ENCODE measurements at regions not wholly inside any gene's neighbourhood (a gene's known extent, or its start where the extent isn't known, plus 50 kb on each side); places are given as distances from the start of the nearest gene placed in this dataset.

DNA sequence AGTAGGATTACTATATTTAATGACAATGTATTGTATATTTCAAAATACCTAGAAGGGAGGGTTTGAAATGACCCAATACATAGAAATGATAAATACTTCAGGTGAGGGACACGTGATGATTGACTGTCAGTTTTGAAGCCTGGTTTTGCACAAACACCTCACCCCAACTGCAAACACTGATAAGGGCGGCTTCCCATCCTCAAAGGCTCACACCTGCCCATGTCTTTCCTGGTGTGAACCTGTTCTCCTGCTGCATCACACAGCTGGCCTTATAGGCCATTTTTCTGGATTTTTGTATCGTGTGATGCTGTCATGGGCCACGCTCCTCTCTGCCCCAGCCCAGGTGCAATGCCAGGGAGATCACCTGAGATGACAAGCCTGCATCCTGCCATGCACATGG is 166.5 kb upstream of the NCK2 start:
- Histone ChIP-seq H4K20me1 (ENCODE audit: control insufficient read depth, insufficient read depth, low read length, poor library complexity, severe bottlenecking) (no peaks in the 10 kb centered on the region), H3K4me2 (replicated peaks; ENCODE audit: low read depth, low read length, poor library complexity, severe bottlenecking) (no peak overlapping the region), H3K27me3 (replicated peaks in 1 of 4; ENCODE audit: control extremely low read depth in 1 of 4, control insufficient read depth in 3 of 4, insufficient read depth in 4 of 4, low read length in 3 of 4) (peaks cover 0 to 9% (median 0%) of the 10 kb centered on the region in 4 experiments), H2AFZ (ENCODE audit: insufficient read depth, low read depth, low read length, poor library complexity, severe bottlenecking) (no peak overlapping the region), H3K36me3 (replicated peaks in 1 of 2; ENCODE audit: control extremely low read depth in 1 of 2, control insufficient read depth in 1 of 2, extremely low read depth in 1 of 2, insufficient read depth in 2 of 2, low read length in 1 of 2) (no peaks in the 10 kb centered on the region), H3K4me1 (ENCODE audit: control insufficient read depth in 2 of 2, insufficient read depth in 2 of 2, low read length in 2 of 2) (no peaks in the 10 kb centered on the region), H3K4me3 (ENCODE audit: control extremely low read depth in 1 of 5, extremely low read depth in 1 of 5, insufficient read depth in 1 of 5, low read depth in 2 of 5, low read length in 4 of 5) (no peak overlapping the region), H3K9ac (ENCODE audit: low read length) (no peak overlapping the region), H3K9me3 (ENCODE audit: control extremely low read depth in 1 of 3, control insufficient read depth in 2 of 3, insufficient read depth in 1 of 3, low read length in 2 of 3) (no peaks in the 10 kb centered on the region), H3K79me2 (ENCODE audit: control insufficient read depth, insufficient read depth, low read length) (no peaks in the 10 kb centered on the region), H3K27ac (ENCODE audit: low read length in 2 of 2) (no peak overlapping the region)
- intact Hi-C loops (cut with micrococcal nuclease), result loop anchor here (5.0 kb wide), 2 partner anchors 209 to 519 kb away; no protein-coding TSS in a partner anchor
- 84% methylated on average over 4 of the region's 4 CpGs for WGBS (ENCODE audit: insufficient coverage)
- peaks cover 18% of the 10 kb centered on the region for H3K27me3 Mint-ChIP-seq
- peaks cover 5% of the 10 kb centered on the region for H3K4me1 Mint-ChIP-seq
- no peak for TF ChIP-seq EZH2 (IDR thresholded peaks at IDR 0.05; ENCODE audit: borderline replicate concordance, insufficient read depth, low read depth, low read length, poor library complexity, severe bottlenecking)
- TF ChIP-seq, protein P1, sequence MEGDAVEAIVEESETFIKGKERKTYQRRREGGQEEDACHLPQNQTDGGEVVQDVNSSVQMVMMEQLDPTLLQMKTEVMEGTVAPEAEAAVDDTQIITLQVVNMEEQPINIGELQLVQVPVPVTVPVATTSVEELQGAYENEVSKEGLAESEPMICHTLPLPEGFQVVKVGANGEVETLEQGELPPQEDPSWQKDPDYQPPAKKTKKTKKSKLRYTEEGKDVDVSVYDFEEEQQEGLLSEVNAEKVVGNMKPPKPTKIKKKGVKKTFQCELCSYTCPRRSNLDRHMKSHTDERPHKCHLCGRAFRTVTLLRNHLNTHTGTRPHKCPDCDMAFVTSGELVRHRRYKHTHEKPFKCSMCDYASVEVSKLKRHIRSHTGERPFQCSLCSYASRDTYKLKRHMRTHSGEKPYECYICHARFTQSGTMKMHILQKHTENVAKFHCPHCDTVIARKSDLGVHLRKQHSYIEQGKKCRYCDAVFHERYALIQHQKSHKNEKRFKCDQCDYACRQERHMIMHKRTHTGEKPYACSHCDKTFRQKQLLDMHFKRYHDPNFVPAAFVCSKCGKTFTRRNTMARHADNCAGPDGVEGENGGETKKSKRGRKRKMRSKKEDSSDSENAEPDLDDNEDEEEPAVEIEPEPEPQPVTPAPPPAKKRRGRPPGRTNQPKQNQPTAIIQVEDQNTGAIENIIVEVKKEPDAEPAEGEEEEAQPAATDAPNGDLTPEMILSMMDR (IDR thresholded peaks at IDR 0.05), result no peak
- DNase-seq (no peak), ATAC-seq (ENCODE audit: low read depth) (no peak)
- ChIA-PET POLR2A (no interaction called here), CTCF (interaction anchor here (0.7 to 1.6 kb wide), 5 partner anchors 11 to 384 kb away, joined by 3 to 4 read pairs (median 3); no protein-coding TSS in a partner anchor)
- no peak overlapping the region for H3K4me3 Mint-ChIP-seq
- H3K27ac Mint-ChIP-seq, result no peak overlapping the region
- no peaks in the 10 kb centered on the region for H3K9me3 Mint-ChIP-seq (ENCODE audit: insufficient read depth)

DNA sequence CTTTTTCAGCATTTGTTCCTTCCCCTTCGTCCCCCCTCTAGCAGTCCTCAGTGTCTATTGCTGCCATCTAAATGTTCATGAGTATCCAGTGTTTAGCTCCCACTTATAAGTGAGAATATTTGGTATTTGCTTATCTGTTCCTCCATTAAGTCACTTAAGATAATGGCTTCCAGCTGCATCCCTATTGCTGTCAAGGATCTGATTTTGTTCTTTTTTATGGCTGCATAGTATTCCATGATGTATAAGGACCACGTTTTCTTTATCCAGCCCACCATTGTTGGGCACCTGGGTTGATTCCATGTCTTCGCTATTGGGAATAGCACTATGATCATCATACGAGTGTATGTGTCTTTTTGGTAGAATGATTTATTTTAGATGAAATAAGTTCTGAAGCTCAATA is 166.9 kb upstream of the NCK2 start:
- no peak for DNase-seq
- no peak overlapping the region for H3K27ac Mint-ChIP-seq

More for the DNA sequence above, 166.9 kb upstream of the NCK2 start:
- intact Hi-C loops (cut with micrococcal nuclease), result loop anchor here (2.0 to 5.0 kb wide), 3 partner anchors 210 to 520 kb away; no protein-coding TSS in a partner anchor
- no peaks in the 10 kb centered on the region for H3K36me3 ChIP-seq (replicated peaks in 1 of 2; ENCODE audit: control extremely low read depth in 1 of 2, control insufficient read depth in 1 of 2, extremely low read depth in 1 of 2, insufficient read depth in 2 of 2, low read length in 1 of 2)
- no peaks in the 10 kb centered on the region for H3K79me2 ChIP-seq (ENCODE audit: control insufficient read depth, insufficient read depth, low read length)
- TF ChIP-seq EZH2 (IDR thresholded peaks at IDR 0.05; ENCODE audit: borderline replicate concordance, insufficient read depth, low read depth, low read length, poor library complexity, severe bottlenecking), result no peak
- TF ChIP-seq, protein P1 (IDR thresholded peaks at IDR 0.05), result no peak
- H3K4me2 ChIP-seq (replicated peaks; ENCODE audit: low read depth, low read length, poor library complexity, severe bottlenecking), result no peak overlapping the region
- no peaks in the 10 kb centered on the region for H3K4me1 ChIP-seq (ENCODE audit: control insufficient read depth in 2 of 2, insufficient read depth in 2 of 2, low read length in 2 of 2)
- POLR2A ChIA-PET, result interaction anchor here (0.7 kb wide), 1 partner anchor 10 kb away, joined by 5 read pairs; no protein-coding TSS in a partner anchor
- CTCF ChIA-PET, result interaction anchor here (0.7 to 2.3 kb wide), 6 partner anchors 11 to 526 kb away, joined by 3 to 15 read pairs (median 4); no protein-coding TSS in a partner anchor
- Mint-ChIP-seq H3K27me3 (peaks cover 21% of the 10 kb centered on the region), H3K9me3 (ENCODE audit: insufficient read depth) (no peaks in the 10 kb centered on the region), H3K4me3 (no peak overlapping the region), H3K4me1 (peaks cover 5% of the 10 kb centered on the region)
- H3K27me3 ChIP-seq (replicated peaks in 1 of 4; ENCODE audit: control extremely low read depth in 1 of 4, control insufficient read depth in 3 of 4, insufficient read depth in 4 of 4, low read length in 3 of 4), result peaks cover 0 to 9% (median 0%) of the 10 kb centered on the region in 4 experiments
- 87% methylated on average over 3 of the region's 4 CpGs for WGBS (ENCODE audit: insufficient coverage)
- H3K9me3 ChIP-seq (ENCODE audit: control extremely low read depth in 1 of 3, control insufficient read depth in 2 of 3, insufficient read depth in 1 of 3, low read length in 2 of 3), result no peaks in the 10 kb centered on the region
- no peak overlapping the region for H3K9ac ChIP-seq (ENCODE audit: low read length)
- H3K4me3 ChIP-seq (ENCODE audit: control extremely low read depth in 1 of 5, extremely low read depth in 1 of 5, insufficient read depth in 1 of 5, low read depth in 2 of 5, low read length in 4 of 5), result no peak overlapping the region
- no peak overlapping the region for H2AFZ ChIP-seq (ENCODE audit: insufficient read depth, low read depth, low read length, poor library complexity, severe bottlenecking)
- ATAC-seq (ENCODE audit: low read depth), result no peak
- no peaks in the 10 kb centered on the region for H4K20me1 ChIP-seq (ENCODE audit: control insufficient read depth, insufficient read depth, low read length, poor library complexity, severe bottlenecking)
- no peak overlapping the region for H3K27ac ChIP-seq (ENCODE audit: low read length in 2 of 2)
